Right atrium auricular region (tissue), 2 donors: ENCODE measurements at regions not wholly inside any gene's neighbourhood (a gene's known extent, or its start where the extent isn't known, plus 50 kb on each side); places are given as distances from the start of the nearest gene placed in this dataset.
"Not testable (repeated sequence)": the region's sequence is repeated elsewhere in the genome, so short reads cannot be mapped to it uniquely, and the experiment has no call there.

ENCODE experiments used
- DNase-seq: peaks from one replicate; pipeline ENCODE4 v3.0.0-alpha.2; 2019; ENCODE audit warnings: low spot score
- H3K27ac ChIP-seq, 2 donors: fragments of 200-600 bp; sonication (generic); 1 replicate in 1 of 2; 2 replicates in 1 of 2; pipeline ENCODE4 v1.5.1; 2016 to 2019
- H3K27me3 ChIP-seq, 2 donors: fragments of 200-600 bp; sonication (generic); one replicate each; pipeline versions ENCODE4 v1.5.1 to v1.6.0; 2017 to 2019
- H3K36me3 ChIP-seq: fragments of 200-600 bp; sonication (generic); one replicate; pipeline ENCODE4 v1.5.1; 2016
- H3K4me1 ChIP-seq, 2 donors: fragments of 200-600 bp; sonication (generic); one replicate each; pipeline versions ENCODE4 v1.5.1 to v1.6.0; 2017 to 2019
- H3K4me3 ChIP-seq, 2 donors: fragments of 200-600 bp; sonication (generic); 1 replicate in 1 of 2; 2 replicates in 1 of 2; pipeline ENCODE4 v1.5.1; 2017 to 2019; ENCODE audit warnings: mild to moderate bottlenecking in 1 of 2, moderate library complexity in 1 of 2
- H3K9me3 ChIP-seq, 2 donors: fragments of 200-600 bp; sonication (generic); one replicate each; pipeline ENCODE4 v1.5.1; 2019
- CTCF ChIP-seq, 2 donors: fragments of 200-600 bp; sonication (generic); IDR thresholded peaks; one replicate each; pipeline ENCODE4 v1.5.1; 2019; ENCODE audit warnings: antibody characterized with exemption in 2 of 2

- H3K27me3 ChIP-seq, result no peaks in the 10 kb centered on the region
- no peak for DNase-seq
- no peak for TF ChIP-seq CTCF (IDR thresholded peaks at IDR 0.05)
- H3K27ac ChIP-seq, result no peak overlapping the region
- no peaks in the 10 kb centered on the region for H3K9me3 ChIP-seq
- no peaks in the 10 kb centered on the region for H3K4me1 ChIP-seq
- no peaks in the 10 kb centered on the region for H3K36me3 ChIP-seq
- H3K4me3 ChIP-seq, result no peak overlapping the region
These were observed 227.3 kb upstream of the NOCT start for GRCh38 chr4:138788267-138788790.

DNA sequence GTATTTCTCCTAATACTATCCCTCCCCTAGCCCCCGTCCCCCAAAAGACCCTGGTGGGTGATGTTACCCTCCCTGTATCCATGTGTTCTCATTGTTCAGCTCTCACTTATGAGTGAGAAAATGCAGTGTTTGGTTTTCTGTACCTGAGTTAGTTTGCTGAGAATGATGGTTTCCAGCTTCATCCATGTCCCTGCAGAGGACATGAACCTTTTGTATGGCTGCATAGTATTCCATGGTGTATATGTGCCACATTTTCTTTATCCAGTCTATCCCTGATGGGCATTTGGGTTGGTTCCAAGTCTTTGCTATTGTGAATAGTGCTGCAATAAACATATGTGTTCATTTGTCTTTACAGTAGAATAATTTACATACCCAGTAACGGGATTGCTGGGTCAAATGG lies 235.8 kb upstream of the NOCT start:
- not testable (repeated sequence) for H3K27me3 ChIP-seq, H3K4me3 ChIP-seq, H3K9me3 ChIP-seq, DNase-seq, H3K36me3 ChIP-seq, H3K4me1 ChIP-seq, H3K27ac ChIP-seq

DNA sequence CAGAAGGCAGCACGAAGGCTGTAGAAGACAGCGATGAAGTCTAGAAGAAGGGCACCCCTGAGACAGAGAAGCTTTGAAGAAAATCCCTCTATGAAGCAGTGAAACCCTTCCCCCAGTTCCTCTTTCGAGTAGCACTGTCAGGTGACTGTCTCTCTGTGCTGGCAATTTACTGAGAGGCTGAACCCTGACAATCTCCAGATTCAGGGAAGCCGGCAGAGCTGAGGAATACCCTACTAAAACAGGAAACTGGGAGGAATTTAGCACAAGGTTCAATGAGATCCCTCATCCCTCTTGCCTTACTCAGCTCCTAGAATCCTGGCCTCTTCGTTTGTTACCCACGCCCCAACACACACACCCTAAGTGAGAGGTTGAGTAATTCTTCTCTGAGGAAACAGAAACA lies 239.7 kb upstream of the NOCT start:
- Histone ChIP-seq H3K4me1 (no peaks in the 10 kb centered on the region), H3K4me3 (no peak overlapping the region), H3K27ac (no peak overlapping the region), H3K36me3 (no peaks in the 10 kb centered on the region), H3K27me3 (no peaks in the 10 kb centered on the region), H3K9me3 (peaks cover 0 to 3% of the 10 kb centered on the region in 2 donors)
- TF ChIP-seq CTCF (IDR thresholded peaks at IDR 0.05), result no peak
- no peak for DNase-seq

- no peak for TF ChIP-seq CTCF (IDR thresholded peaks at IDR 0.05)
- H3K36me3 ChIP-seq, result no peaks in the 10 kb centered on the region
- H3K27ac ChIP-seq, result no peak overlapping the region
These were observed 240.1 kb upstream of the NOCT start for GRCh38 chr4:138775489-138775888.

DNA sequence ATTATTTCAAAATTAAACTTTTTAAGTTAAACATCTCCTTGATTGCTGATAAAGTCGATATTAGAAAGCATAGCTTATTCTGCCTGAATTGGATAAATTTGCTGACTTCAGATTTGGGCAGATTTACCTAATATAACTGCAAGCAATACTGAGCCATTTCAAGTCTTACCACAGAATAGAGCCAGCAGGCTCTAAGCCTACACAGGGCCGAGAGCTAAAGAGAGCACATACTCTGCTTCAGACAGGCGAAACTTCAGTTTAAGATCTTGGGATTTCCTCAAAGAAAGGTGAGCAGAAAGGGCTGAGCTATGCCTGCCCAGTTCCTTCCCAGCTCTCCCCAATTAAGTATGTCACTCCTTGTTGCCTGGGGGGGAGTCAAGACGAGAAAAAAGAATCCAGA lies 240.6 kb upstream of the NOCT start:
- Histone ChIP-seq H3K27ac (no peak overlapping the region), H3K4me1 (no peaks in the 10 kb centered on the region), H3K4me3 (no peak overlapping the region), H3K36me3 (no peaks in the 10 kb centered on the region), H3K9me3 (no peaks in the 10 kb centered on the region), H3K27me3 (no peaks in the 10 kb centered on the region)
- DNase-seq, result no peak
- no peak for TF ChIP-seq CTCF (IDR thresholded peaks at IDR 0.05)

More at GRCh38 chr4:138775489-138775888, 240.1 kb upstream of the NOCT start:
- Histone ChIP-seq H3K9me3 (no peaks in the 10 kb centered on the region), H3K27me3 (no peaks in the 10 kb centered on the region), H3K4me3 (no peak overlapping the region), H3K4me1 (no peaks in the 10 kb centered on the region)
- DNase-seq, result no peak

- H3K27ac ChIP-seq, H3K9me3 ChIP-seq, H3K36me3 ChIP-seq, H3K27me3 ChIP-seq, H3K4me3 ChIP-seq, H3K4me1 ChIP-seq, DNase-seq: not testable (repeated sequence)
These were observed 241.5 kb upstream of the NOCT start for GRCh38 chr4:138774125-138774524.

DNA sequence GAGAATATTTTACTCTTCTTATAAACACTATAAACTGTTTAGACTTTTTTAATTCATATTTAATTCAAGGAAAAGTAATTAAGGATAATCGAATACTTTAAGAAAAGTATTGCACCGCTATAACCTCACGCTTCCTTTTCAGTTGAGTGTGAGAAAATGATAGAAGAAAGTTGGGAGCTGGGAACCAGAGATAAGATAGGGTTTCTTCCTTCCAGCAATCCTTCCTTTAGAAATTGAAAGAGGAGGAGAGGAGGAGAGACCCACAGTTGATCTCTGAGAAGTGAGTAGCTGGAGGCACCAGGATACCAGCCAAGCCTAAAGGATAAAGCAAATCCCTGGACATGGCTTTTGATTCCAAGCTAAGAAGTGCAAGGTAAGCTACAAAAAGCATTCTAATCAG lies 242.3 kb upstream of the NOCT start:
- no peaks in the 10 kb centered on the region for H3K4me1 ChIP-seq
- H3K36me3 ChIP-seq, result no peaks in the 10 kb centered on the region
- no peak overlapping the region for H3K27ac ChIP-seq
- H3K4me3 ChIP-seq, result no peak overlapping the region
- no peak for TF ChIP-seq CTCF (IDR thresholded peaks at IDR 0.05)
- H3K9me3 ChIP-seq, result no peaks in the 10 kb centered on the region
- no peaks in the 10 kb centered on the region for H3K27me3 ChIP-seq
- no peak for DNase-seq
